Gastroesophageal sphincter (tissue), 3 donors: ENCODE measurements at regions not wholly inside any gene's neighbourhood (a gene's known extent, or its start where the extent isn't known, plus 50 kb on each side); places are given as distances from the start of the nearest gene placed in this dataset.

Experiments
- EP300 ChIP-seq: sonication (generic); formaldehyde crosslinking; IDR thresholded peaks from one replicate; pipeline ENCODE4 v1.6.1; 2017; ENCODE audit warnings: antibody characterized with exemption, mild to moderate bottlenecking
- POLR2A ChIP-seq, 2 donors: fragments of 450-650 bp; IDR thresholded peaks; one replicate each; pipeline ENCODE4 v1.6.1; 2017; ENCODE audit warnings: antibody characterized with exemption in 2 of 2, mild to moderate bottlenecking in 2 of 2, moderate library complexity in 1 of 2
- TF ChIP-seq, protein P1 (sequence below), 4 experiments: fragments of 200-600 bp in 2 of 4; fragments of 450-650 bp in 2 of 4; sonication (generic) in 1 of 4; IDR thresholded peaks; one replicate each; pipeline ENCODE4 v1.5.1; 2017 to 2019; ENCODE audit warnings: antibody characterized with exemption in 4 of 4, mild to moderate bottlenecking in 2 of 4, moderate library complexity in 2 of 4

DNA sequence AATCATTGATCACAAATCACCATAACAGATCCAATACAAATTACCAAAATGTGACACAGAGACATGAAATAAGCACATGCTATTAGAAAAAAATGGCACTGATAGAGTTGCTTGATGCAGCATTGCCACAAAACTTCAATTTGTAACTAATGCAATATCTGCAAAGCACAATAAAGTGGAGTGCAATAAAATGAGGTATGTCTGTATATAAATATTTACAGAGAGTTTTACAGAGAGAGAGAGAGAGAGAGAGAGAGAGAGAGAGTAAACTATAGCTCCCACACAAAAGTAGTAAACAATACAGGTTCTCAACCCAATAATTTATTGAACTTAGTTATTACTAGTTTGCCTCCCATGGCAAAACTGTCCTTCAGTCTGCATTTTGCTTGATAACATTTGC lies 1807.0 kb downstream of the SUCLG1 start:
- TF ChIP-seq EP300 (no peak), POLR2A (IDR thresholded peaks at IDR 0.05) (no peak)
- TF ChIP-seq, protein P1, sequence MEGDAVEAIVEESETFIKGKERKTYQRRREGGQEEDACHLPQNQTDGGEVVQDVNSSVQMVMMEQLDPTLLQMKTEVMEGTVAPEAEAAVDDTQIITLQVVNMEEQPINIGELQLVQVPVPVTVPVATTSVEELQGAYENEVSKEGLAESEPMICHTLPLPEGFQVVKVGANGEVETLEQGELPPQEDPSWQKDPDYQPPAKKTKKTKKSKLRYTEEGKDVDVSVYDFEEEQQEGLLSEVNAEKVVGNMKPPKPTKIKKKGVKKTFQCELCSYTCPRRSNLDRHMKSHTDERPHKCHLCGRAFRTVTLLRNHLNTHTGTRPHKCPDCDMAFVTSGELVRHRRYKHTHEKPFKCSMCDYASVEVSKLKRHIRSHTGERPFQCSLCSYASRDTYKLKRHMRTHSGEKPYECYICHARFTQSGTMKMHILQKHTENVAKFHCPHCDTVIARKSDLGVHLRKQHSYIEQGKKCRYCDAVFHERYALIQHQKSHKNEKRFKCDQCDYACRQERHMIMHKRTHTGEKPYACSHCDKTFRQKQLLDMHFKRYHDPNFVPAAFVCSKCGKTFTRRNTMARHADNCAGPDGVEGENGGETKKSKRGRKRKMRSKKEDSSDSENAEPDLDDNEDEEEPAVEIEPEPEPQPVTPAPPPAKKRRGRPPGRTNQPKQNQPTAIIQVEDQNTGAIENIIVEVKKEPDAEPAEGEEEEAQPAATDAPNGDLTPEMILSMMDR (IDR thresholded peaks at IDR 0.05): no peak
